NCI-H526 (cell line): ENCODE measurements at regions not wholly inside any gene's neighbourhood (a gene's known extent, or its start where the extent isn't known, plus 50 kb on each side); places are given as distances from the start of the nearest gene placed in this dataset.

Source experiments
- DNase-seq, 2 experiments: peaks; one replicate each; lab custom pipeline; 2025; lab: John Stamatoyannopoulos, UW

GRCh38 chr13:50071379-50071778, 56.1 kb downstream of the KCNRG start:
- no peak for DNase-seq

GRCh38 chr13:50072676-50073075, 57.4 kb downstream of the KCNRG start:
- DNase-seq = no peak

GRCh38 chr13:50073340-50073739, 58.1 kb downstream of the KCNRG start:
- DNase-seq = no peak

GRCh38 chr13:50074843-50075242, 59.6 kb downstream of the KCNRG start:
- no peak for DNase-seq

- peak in 1 of 2 experiments; percentile 27 for DNase-seq
Observed at GRCh38 chr13:50075619-50076097, 60.4 kb downstream of the KCNRG start.

- no peak for DNase-seq
Observed at GRCh38 chr13:50077431-50077830, 62.2 kb downstream of the KCNRG start.

- DNase-seq = no peak
Observed at GRCh38 chr13:50078231-50078894, 63.1 kb downstream of the KCNRG start.

GRCh38 chr13:50078895-50079654, 63.8 kb downstream of the KCNRG start:
- DNase-seq = peak; percentile 28

- no peak for DNase-seq
Observed at GRCh38 chr13:50079655-50080202, 64.5 kb downstream of the KCNRG start.

- peak; percentile 58 to 70 for DNase-seq
Observed at GRCh38 chr13:50080203-50080910, 65.1 kb downstream of the KCNRG start.

- peak; percentile 63 to 83 for DNase-seq
Observed at GRCh38 chr13:50080911-50081678, 65.9 kb downstream of the KCNRG start.

- DNase-seq = peak; percentile 99 to 100
Observed at GRCh38 chr13:50081679-50082425, 66.6 kb downstream of the KCNRG start.

GRCh38 chr13:50082426-50083281, 67.4 kb downstream of the KCNRG start:
- DNase-seq = peak; percentile 96 to 98

- DNase-seq = peak; percentile 17 to 71
Observed at GRCh38 chr13:50085063-50085462, 69.8 kb downstream of the KCNRG start.

GRCh38 chr13:50089633-50090032, 74.4 kb downstream of the KCNRG start:
- DNase-seq = no peak

- DNase-seq = no peak
Observed at GRCh38 chr13:50090211-50090610, 75.0 kb downstream of the KCNRG start.

GRCh38 chr13:50094615-50095293, 79.5 kb downstream of the KCNRG start:
- DNase-seq = no peak

- no peak for DNase-seq
Observed at GRCh38 chr13:50098693-50099092, 83.4 kb downstream of the KCNRG start.

GRCh38 chr13:50099473-50099872, 84.2 kb downstream of the KCNRG start:
- no peak for DNase-seq
